Endothelial cell (in vitro differentiated cells): ENCODE measurements at regions not wholly inside any gene's neighbourhood (a gene's known extent, or its start where the extent isn't known, plus 50 kb on each side); places are given as distances from the start of the nearest gene placed in this dataset.

Experiments used
- DNase-seq: peaks from one replicate; pipeline ENCODE4 v3.0.0; 2021; ENCODE audit warnings: low spot score
- H3K27ac Mint-ChIP-seq: one replicate; pipeline ENCODE4 v1.8.0; 2021; ENCODE audit warnings: mixed read lengths, inconsistent platforms; ENCODE audit not compliant: unreplicated experiment
- H3K27me3 Mint-ChIP-seq: one replicate; pipeline ENCODE4 v1.8.0; 2021; ENCODE audit warnings: mild to moderate bottlenecking, moderate library complexity, mixed read lengths, inconsistent platforms; ENCODE audit not compliant: unreplicated experiment
- H3K36me3 Mint-ChIP-seq: one replicate; pipeline ENCODE4 v1.8.0; 2021; ENCODE audit warnings: mild to moderate bottlenecking, low read depth, mixed read lengths, inconsistent platforms; ENCODE audit not compliant: unreplicated experiment
- H3K4me1 Mint-ChIP-seq: one replicate; pipeline ENCODE4 v1.8.0; 2021; ENCODE audit warnings: mild to moderate bottlenecking, mixed read lengths, inconsistent platforms; ENCODE audit not compliant: unreplicated experiment
- H3K4me3 Mint-ChIP-seq: one replicate; pipeline ENCODE4 v1.8.0; 2021; ENCODE audit warnings: mild to moderate bottlenecking, mixed read lengths, inconsistent platforms; ENCODE audit not compliant: unreplicated experiment
- H3K9me3 Mint-ChIP-seq: one replicate; pipeline ENCODE4 v1.8.0; 2021; ENCODE audit warnings: mixed read lengths, inconsistent platforms; ENCODE audit not compliant: unreplicated experiment
- CTCF ChIP-seq: fragments of 200-600 bp; sonication (generic); IDR thresholded peaks from one replicate; pipeline ENCODE4 v1.5.0; 2021; ENCODE audit warnings: antibody characterized with exemption; ENCODE audit not compliant: unreplicated experiment

GRCh38 chr21:38569733-38570132, 71.5 kb upstream of the ERG start:
- no peak for TF ChIP-seq CTCF
- Mint-ChIP-seq H3K4me3 (no peak overlapping the region), H3K27ac (no peak overlapping the region), H3K9me3 (no peaks in the 10 kb centered on the region), H3K4me1 (no peaks in the 10 kb centered on the region), H3K27me3 (no peaks in the 10 kb centered on the region), H3K36me3 (no peaks in the 10 kb centered on the region)
- no peak for DNase-seq

- DNase-seq, result no peak
- no peak overlapping the region for H3K27ac Mint-ChIP-seq
- no peaks in the 10 kb centered on the region for H3K4me1 Mint-ChIP-seq
- no peaks in the 10 kb centered on the region for H3K36me3 Mint-ChIP-seq
- no peaks in the 10 kb centered on the region for H3K27me3 Mint-ChIP-seq
- no peak for TF ChIP-seq CTCF
- no peaks in the 10 kb centered on the region for H3K9me3 Mint-ChIP-seq
- no peak overlapping the region for H3K4me3 Mint-ChIP-seq
These were observed 72.3 kb upstream of the ERG start for GRCh38 chr21:38570596-38570995.

GRCh38 chr21:38574895-38575575, 76.8 kb upstream of the ERG start:
- Mint-ChIP-seq H3K4me1 (no peaks in the 10 kb centered on the region), H3K27ac (no peak overlapping the region)

GRCh38 chr21:38577887-38578286, 79.6 kb upstream of the ERG start:
- no peaks in the 10 kb centered on the region for H3K4me1 Mint-ChIP-seq
- TF ChIP-seq CTCF, result no peak
- no peaks in the 10 kb centered on the region for H3K9me3 Mint-ChIP-seq
- no peak for DNase-seq
- no peak overlapping the region for H3K27ac Mint-ChIP-seq
- peaks cover 4% of the 10 kb centered on the region for H3K27me3 Mint-ChIP-seq
- H3K36me3 Mint-ChIP-seq, result no peaks in the 10 kb centered on the region
- no peak overlapping the region for H3K4me3 Mint-ChIP-seq

More at GRCh38 chr21:38574895-38575575, 76.8 kb upstream of the ERG start:
- Mint-ChIP-seq H3K36me3 (no peaks in the 10 kb centered on the region), H3K27me3 (peaks cover 4% of the 10 kb centered on the region), H3K4me3 (no peak overlapping the region), H3K9me3 (no peaks in the 10 kb centered on the region)
- DNase-seq, result no peak
- no peak for TF ChIP-seq CTCF

GRCh38 chr21:38590449-38591217, 92.4 kb upstream of the ERG start:
- H3K9me3 Mint-ChIP-seq, result no peaks in the 10 kb centered on the region
- peaks cover 4% of the 10 kb centered on the region for H3K36me3 Mint-ChIP-seq
- no peak for TF ChIP-seq CTCF
- no peak overlapping the region for H3K4me3 Mint-ChIP-seq
- H3K4me1 Mint-ChIP-seq, result peaks cover 26% of the 10 kb centered on the region
- no peak overlapping the region for H3K27ac Mint-ChIP-seq
- DNase-seq, result no peak
- peaks cover 5% of the 10 kb centered on the region for H3K27me3 Mint-ChIP-seq
